NCI-H1092 treated with DMSO at 0.1 percent for 48 hours (cell line): ENCODE measurements at regions not wholly inside any gene's neighbourhood (a gene's known extent, or its start where the extent isn't known, plus 50 kb on each side); places are given as distances from the start of the nearest gene placed in this dataset.

ENCODE experiments used
- DNase-seq: peaks from one replicate; lab custom pipeline; 2025; lab: John Stamatoyannopoulos, UW

GRCh38 chr9:99537996-99538395 is 283.7 kb upstream of the NR4A3 start:
- no peak for DNase-seq

- DNase-seq: no peak
These were observed 277.2 kb upstream of the NR4A3 start for GRCh38 chr9:99544526-99544925.

GRCh38 chr9:99549441-99549840 is 272.2 kb upstream of the NR4A3 start:
- no peak for DNase-seq

- DNase-seq: no peak
These were observed 265.9 kb upstream of the NR4A3 start for GRCh38 chr9:99555792-99556191.

GRCh38 chr9:99556998-99557397 is 264.7 kb upstream of the NR4A3 start:
- DNase-seq: no peak

GRCh38 chr9:99557816-99558215 is 263.9 kb upstream of the NR4A3 start:
- DNase-seq: no peak

- DNase-seq: no peak
These were observed 261.9 kb upstream of the NR4A3 start for GRCh38 chr9:99559776-99560175.

- no peak for DNase-seq
These were observed 261.1 kb upstream of the NR4A3 start for GRCh38 chr9:99560561-99560960.

- no peak for DNase-seq
These were observed 260.2 kb upstream of the NR4A3 start for GRCh38 chr9:99561509-99561917.

- no peak for DNase-seq
These were observed 259.6 kb upstream of the NR4A3 start for GRCh38 chr9:99561961-99562565.

- no peak for DNase-seq
These were observed 258.3 kb upstream of the NR4A3 start for GRCh38 chr9:99563364-99563763.

- no peak for DNase-seq
These were observed 256.5 kb upstream of the NR4A3 start for GRCh38 chr9:99565203-99565602.

GRCh38 chr9:99567436-99567835 is 254.2 kb upstream of the NR4A3 start:
- DNase-seq: no peak

GRCh38 chr9:99569840-99570239 is 251.8 kb upstream of the NR4A3 start:
- no peak for DNase-seq

- DNase-seq: no peak
These were observed 249.1 kb upstream of the NR4A3 start for GRCh38 chr9:99572567-99572966.

- no peak for DNase-seq
These were observed 248.6 kb upstream of the NR4A3 start for GRCh38 chr9:99573085-99573484.

GRCh38 chr9:99573886-99574285 is 247.8 kb upstream of the NR4A3 start:
- DNase-seq: no peak

GRCh38 chr9:99576002-99576401 is 245.7 kb upstream of the NR4A3 start:
- DNase-seq: no peak

- no peak for DNase-seq
These were observed 244.8 kb upstream of the NR4A3 start for GRCh38 chr9:99576876-99577275.

- no peak for DNase-seq
These were observed 244.3 kb upstream of the NR4A3 start for GRCh38 chr9:99577351-99577750.

- DNase-seq: no peak
These were observed 243.0 kb upstream of the NR4A3 start for GRCh38 chr9:99578666-99579065.

- DNase-seq: no peak
These were observed 241.7 kb upstream of the NR4A3 start for GRCh38 chr9:99579964-99580363.

GRCh38 chr9:99582814-99583213 is 238.9 kb upstream of the NR4A3 start:
- no peak for DNase-seq

- DNase-seq: no peak
These were observed 233.4 kb upstream of the NR4A3 start for GRCh38 chr9:99588299-99588698.

- no peak for DNase-seq
These were observed 232.9 kb upstream of the NR4A3 start for GRCh38 chr9:99588747-99589146.
